Trophoblast cell (in vitro differentiated cells and primary cell): ENCODE measurements at regions not wholly inside any gene's neighbourhood (a gene's known extent, or its start where the extent isn't known, plus 50 kb on each side); places are given as distances from the start of the nearest gene placed in this dataset.

ENCODE experiments used
- DNase-seq, 2 donors: peaks; one replicate each; pipeline ENCODE4 v3.0.0-alpha.2; 2016
- H2AFZ ChIP-seq: 2 replicates; pipeline ENCODE4 v1.6.1; 2013; ENCODE audit warnings: low read length, moderate library complexity, mild to moderate bottlenecking; ENCODE audit not compliant: insufficient read depth, poor library complexity
- H2AK5ac ChIP-seq: 2 replicates; pipeline ENCODE4 v1.6.1; 2013; ENCODE audit warnings: mild to moderate bottlenecking, low read length
- H2BK120ac ChIP-seq: 2 replicates; pipeline ENCODE4 v1.6.1; 2013; ENCODE audit warnings: low read length, mild to moderate bottlenecking, moderate library complexity; ENCODE audit not compliant: insufficient read depth, poor library complexity
- H2BK12ac ChIP-seq: 2 replicates; pipeline ENCODE4 v1.6.1; 2013; ENCODE audit warnings: mild to moderate bottlenecking, low read length, moderate library complexity
- H2BK5ac ChIP-seq: 2 replicates; pipeline ENCODE4 v1.6.1; 2013; ENCODE audit warnings: low read length, low read depth, moderate library complexity, mild to moderate bottlenecking; ENCODE audit not compliant: poor library complexity
- H3K14ac ChIP-seq: 2 replicates; pipeline ENCODE4 v1.6.1; 2013; ENCODE audit warnings: mild to moderate bottlenecking, low read length
- H3K18ac ChIP-seq: 2 replicates; pipeline ENCODE4 v1.6.1; 2013; ENCODE audit warnings: mild to moderate bottlenecking, low read length
- H3K23ac ChIP-seq: 2 replicates; pipeline ENCODE4 v1.6.1; 2013; ENCODE audit warnings: low read length
- H3K27ac ChIP-seq: 2 replicates; pipeline ENCODE4 v1.5.1; 2013; ENCODE audit warnings: low read depth, mild to moderate bottlenecking, inconsistent platforms, low read length, moderate library complexity
- H3K27me3 ChIP-seq: 2 replicates; pipeline ENCODE4 v1.6.1; 2013; ENCODE audit warnings: inconsistent platforms, mild to moderate bottlenecking, low read length, moderate library complexity; ENCODE audit not compliant: insufficient read depth
- H3K36me3 ChIP-seq, 2 experiments: 1 replicate in 1 of 2; 2 replicates in 1 of 2; pipeline ENCODE4 v1.6.1; 2013; ENCODE audit warnings: low read length in 2 of 2, mild to moderate bottlenecking in 2 of 2, moderate library complexity in 1 of 2; ENCODE audit not compliant: insufficient read depth in 2 of 2, control insufficient read depth in 1 of 2
- H3K4ac ChIP-seq: 2 replicates; pipeline ENCODE4 v1.6.1; 2013; ENCODE audit warnings: low read depth, mild to moderate bottlenecking, low read length, moderate library complexity
- H3K4me1 ChIP-seq, 2 experiments: 1 replicate in 1 of 2; 2 replicates in 1 of 2; pipeline ENCODE4 v1.6.1; 2013; ENCODE audit warnings: low read length in 2 of 2, mild to moderate bottlenecking in 2 of 2, moderate library complexity in 1 of 2; ENCODE audit not compliant: insufficient read depth in 2 of 2, control insufficient read depth in 1 of 2
- H3K4me2 ChIP-seq: 2 replicates; pipeline ENCODE4 v1.6.1; 2013; ENCODE audit warnings: inconsistent platforms, mild to moderate bottlenecking, low read length, moderate library complexity
- H3K4me3 ChIP-seq: 2 replicates; pipeline ENCODE4 v1.5.1; 2013; ENCODE audit warnings: mild to moderate bottlenecking, low read depth, low read length, inconsistent platforms
- H3K79me1 ChIP-seq: one replicate; pipeline ENCODE4 v1.6.1; 2013; ENCODE audit warnings: low read length
- H3K79me2 ChIP-seq: 2 replicates; pipeline ENCODE4 v1.6.1; 2013; ENCODE audit warnings: low read length, mild to moderate bottlenecking; ENCODE audit not compliant: control insufficient read depth, insufficient read depth, poor library complexity
- H3K9ac ChIP-seq: 2 replicates; pipeline ENCODE4 v1.6.1; 2013; ENCODE audit warnings: mild to moderate bottlenecking, low read length
- H3K9me3 ChIP-seq: 2 replicates; pipeline ENCODE4 v1.6.1; 2013; ENCODE audit warnings: low read depth, mild to moderate bottlenecking, control low read depth, inconsistent platforms, low read length; ENCODE audit not compliant: insufficient read depth
- H4K12ac ChIP-seq: 2 replicates; pipeline ENCODE4 v1.6.1; 2013; ENCODE audit warnings: low read depth, mild to moderate bottlenecking, low read length, moderate library complexity
- H4K8ac ChIP-seq: 2 replicates; pipeline ENCODE4 v1.6.1; 2013; ENCODE audit warnings: low read depth, mild to moderate bottlenecking, low read length, moderate library complexity
- H4K91ac ChIP-seq: one replicate; pipeline ENCODE4 v1.6.1; 2013; ENCODE audit warnings: low read depth, mild to moderate bottlenecking, low read length, moderate library complexity
- WGBS: extraction: QIAGEN DNeasy Blood & Tissue Kit; methylation state at CpG from one replicate; pipeline ENCODE4 v1.1.7; 2013; ENCODE audit warnings: missing lambda C conversion rate; ENCODE audit not compliant: insufficient read length, insufficient coverage; ENCODE audit errors: extremely low coverage; 5-methylcytosine and 5-hydroxymethylcytosine counted together

- H2AFZ ChIP-seq, result no peak overlapping the region
Measured at GRCh38 chr6:140736231-140736630, 1361.8 kb upstream of the CITED2 start.

GRCh38 chr6:140732991-140733390, 1358.5 kb upstream of the CITED2 start:
- H3K4me1 ChIP-seq, result no peaks in the 10 kb centered on the region
- H3K4me2 ChIP-seq, result no peak overlapping the region
- H3K36me3 ChIP-seq, result no peaks in the 10 kb centered on the region
- H3K27me3 ChIP-seq, result no peaks in the 10 kb centered on the region
- no peak overlapping the region for H3K4me3 ChIP-seq
- H3K9me3 ChIP-seq, result no peaks in the 10 kb centered on the region
- no peak overlapping the region for H2BK120ac ChIP-seq
- H3K79me2 ChIP-seq, result no peaks in the 10 kb centered on the region
- no peak overlapping the region for H3K4ac ChIP-seq
- H2AK5ac ChIP-seq, result no peak overlapping the region
- H2BK12ac ChIP-seq, result no peak overlapping the region
- no peak overlapping the region for H4K91ac ChIP-seq
- H3K9ac ChIP-seq, result no peak overlapping the region
- H3K79me1 ChIP-seq, result no peaks in the 10 kb centered on the region
- H2BK5ac ChIP-seq, result no peak overlapping the region
- no peak overlapping the region for H3K27ac ChIP-seq
- H3K23ac ChIP-seq, result no peak overlapping the region
- H4K12ac ChIP-seq, result no peak overlapping the region
- H2AFZ ChIP-seq, result no peak overlapping the region
- no peak overlapping the region for H3K14ac ChIP-seq
- DNase-seq, result no peak
- H4K8ac ChIP-seq, result no peak overlapping the region
- WGBS, result no CpG with 5 or more reads among the region's 2 CpGs
- no peak overlapping the region for H3K18ac ChIP-seq

More at GRCh38 chr6:140736231-140736630, 1361.8 kb upstream of the CITED2 start:
- Histone ChIP-seq H2BK120ac (no peak overlapping the region), H3K36me3 (no peaks in the 10 kb centered on the region), H2BK12ac (no peak overlapping the region), H3K23ac (no peak overlapping the region), H2AK5ac (no peak overlapping the region), H3K4me3 (no peak overlapping the region), H2BK5ac (no peak overlapping the region), H3K79me2 (no peaks in the 10 kb centered on the region), H3K9me3 (no peaks in the 10 kb centered on the region), H3K27me3 (no peaks in the 10 kb centered on the region), H3K4ac (no peak overlapping the region), H4K12ac (no peak overlapping the region), H3K79me1 (no peaks in the 10 kb centered on the region), H3K4me1 (no peaks in the 10 kb centered on the region), H3K14ac (no peak overlapping the region), H3K4me2 (no peak overlapping the region), H3K27ac (no peak overlapping the region), H4K8ac (no peak overlapping the region), H4K91ac (no peak overlapping the region), H3K9ac (no peak overlapping the region), H3K18ac (no peak overlapping the region)
- no peak for DNase-seq

GRCh38 chr6:140732155-140732554, 1357.7 kb upstream of the CITED2 start:
- Histone ChIP-seq H3K9ac (no peak overlapping the region), H2BK120ac (no peak overlapping the region), H3K79me2 (no peaks in the 10 kb centered on the region), H2AK5ac (no peak overlapping the region), H3K14ac (no peak overlapping the region), H3K4me2 (no peak overlapping the region), H3K23ac (no peak overlapping the region), H2BK5ac (no peak overlapping the region), H3K18ac (no peak overlapping the region), H4K12ac (no peak overlapping the region), H3K4me3 (no peak overlapping the region), H3K4ac (no peak overlapping the region), H2BK12ac (no peak overlapping the region), H2AFZ (no peak overlapping the region), H3K9me3 (no peaks in the 10 kb centered on the region), H3K79me1 (no peaks in the 10 kb centered on the region), H3K27me3 (no peaks in the 10 kb centered on the region), H3K36me3 (no peaks in the 10 kb centered on the region), H3K4me1 (no peaks in the 10 kb centered on the region), H4K8ac (no peak overlapping the region), H4K91ac (no peak overlapping the region), H3K27ac (no peak overlapping the region)
- WGBS, result no CpG with 5 or more reads among the region's 2 CpGs
- no peak for DNase-seq

- DNase-seq, result no peak
- Histone ChIP-seq H3K4ac (no peak overlapping the region), H3K4me3 (no peak overlapping the region), H4K91ac (no peak overlapping the region), H4K8ac (no peak overlapping the region), H2AK5ac (no peak overlapping the region), H3K9me3 (no peaks in the 10 kb centered on the region), H3K23ac (no peak overlapping the region), H3K18ac (no peak overlapping the region), H3K79me2 (no peaks in the 10 kb centered on the region), H4K12ac (no peak overlapping the region), H3K4me1 (no peaks in the 10 kb centered on the region), H3K14ac (no peak overlapping the region), H2AFZ (no peak overlapping the region), H3K9ac (no peak overlapping the region), H3K27me3 (no peaks in the 10 kb centered on the region), H2BK12ac (no peak overlapping the region), H2BK5ac (no peak overlapping the region), H3K79me1 (no peaks in the 10 kb centered on the region), H3K27ac (no peak overlapping the region), H3K36me3 (no peaks in the 10 kb centered on the region), H2BK120ac (no peak overlapping the region), H3K4me2 (no peak overlapping the region)
- no CpG with 5 or more reads among the region's 3 CpGs for WGBS
Measured at GRCh38 chr6:140731741-140732140, 1357.3 kb upstream of the CITED2 start.

GRCh38 chr6:140729521-140729920, 1355.1 kb upstream of the CITED2 start:
- Histone ChIP-seq H3K79me2 (no peaks in the 10 kb centered on the region), H3K9me3 (no peaks in the 10 kb centered on the region), H4K91ac (no peak overlapping the region), H3K79me1 (no peaks in the 10 kb centered on the region), H4K12ac (no peak overlapping the region), H3K4me3 (no peak overlapping the region), H2AFZ (no peak overlapping the region), H3K27ac (no peak overlapping the region), H3K36me3 (no peaks in the 10 kb centered on the region), H3K14ac (no peak overlapping the region), H3K4me1 (no peaks in the 10 kb centered on the region), H2AK5ac (no peak overlapping the region), H3K9ac (no peak overlapping the region), H4K8ac (no peak overlapping the region), H2BK5ac (no peak overlapping the region), H2BK12ac (no peak overlapping the region), H3K4ac (no peak overlapping the region), H3K4me2 (no peak overlapping the region), H3K27me3 (no peaks in the 10 kb centered on the region), H3K18ac (no peak overlapping the region), H2BK120ac (no peak overlapping the region), H3K23ac (no peak overlapping the region)
- no peak for DNase-seq
